Body of pancreas (tissue), 4 donors: ENCODE measurements at regions not wholly inside any gene's neighbourhood (a gene's known extent, or its start where the extent isn't known, plus 50 kb on each side); places are given as distances from the start of the nearest gene placed in this dataset.
A peak's percentile ranks its signal among the peaks of the same experiment; 100 is the strongest.

Source experiments
- ATAC-seq: fragments of 150-250 bp; one replicate; pipeline ENCODE4 v1.9.1; 2016
- DNase-seq, 4 donors: peaks; one replicate each; pipeline ENCODE4 v3.0.0-alpha.2; 2019
- H3K27ac ChIP-seq, 4 donors: fragments of 200-600 bp; sonication (generic); 1 replicate in 3 of 4; 2 replicates in 1 of 4; pipeline versions ENCODE4 v1.5.1 to v1.6.1; 2016 to 2019; ENCODE audit warnings: mild to moderate bottlenecking in 1 of 4, mixed read lengths in 1 of 4, moderate library complexity in 1 of 4
- H3K27me3 ChIP-seq, 2 donors: fragments of 200-600 bp; sonication (generic); one replicate each; pipeline ENCODE4 v1.6.0; 2016; ENCODE audit warnings: mild to moderate bottlenecking in 1 of 2
- H3K36me3 ChIP-seq, 2 donors: fragments of 200-600 bp; sonication (generic); replicated peaks in 1 of 2; 2 replicates each; pipeline ENCODE4 v1.5.1; 2016; ENCODE audit warnings: low read depth in 2 of 2; ENCODE audit not compliant: insufficient read depth in 1 of 2
- H3K4me1 ChIP-seq: fragments of 200-600 bp; sonication (generic); one replicate; pipeline ENCODE4 v1.6.0; 2016
- H3K4me3 ChIP-seq, 2 donors: fragments of 200-600 bp; sonication (generic); 1 replicate in 1 of 2; 2 replicates in 1 of 2; pipeline ENCODE4 v1.5.1; 2016 to 2019
- H3K9me3 ChIP-seq, 3 donors: fragments of 200-600 bp; sonication (generic); 1 replicate in 2 of 3; 2 replicates in 1 of 3; pipeline ENCODE4 v1.5.1; 2016
- CTCF ChIP-seq, 7 experiments: fragments of 450-650 bp in 4 of 7; fragments of 200-600 bp in 3 of 7; sonication (generic) in 3 of 7; IDR thresholded peaks; one replicate each; pipeline ENCODE4 v1.5.1; 2016 to 2019; ENCODE audit warnings: antibody characterized with exemption in 7 of 7
- POLR2A ChIP-seq, 3 donors: fragments of 450-650 bp; IDR thresholded peaks; one replicate each; pipeline ENCODE4 v1.6.1; 2016; ENCODE audit warnings: antibody characterized with exemption in 3 of 3, mild to moderate bottlenecking in 2 of 3
- WGBS, 2 donors: methylation state at CpG; one replicate each; pipeline ENCODE4 v1.1.5; 2017; 5-methylcytosine and 5-hydroxymethylcytosine counted together
- intact Hi-C: fragments of 100-400 bp; cut with DNase I; formaldehyde crosslinking; loops from one replicate; pipeline ENCODE4 v1.15.1; 2023

GRCh38 chr7:17233603-17234002 lies 64.8 kb upstream of the AHR start:
- 78 to 79% methylated on average over 2 of the region's 2 CpGs for WGBS, 2 donors
- Histone ChIP-seq H3K27me3 (no peaks in the 10 kb centered on the region), H3K27ac (no peak overlapping the region), H3K4me1 (no peaks in the 10 kb centered on the region), H3K9me3 (no peaks in the 10 kb centered on the region), H3K36me3 (no peaks in the 10 kb centered on the region), H3K4me3 (no peak overlapping the region)
- no peak for ATAC-seq
- DNase-seq: no peak
- TF ChIP-seq CTCF (IDR thresholded peaks at IDR 0.05) (no peak), POLR2A (IDR thresholded peaks at IDR 0.05) (no peak)
- intact Hi-C loops: no loop called here

- Histone ChIP-seq H3K36me3 (no peaks in the 10 kb centered on the region), H3K27me3 (no peaks in the 10 kb centered on the region), H3K4me3 (no peak overlapping the region), H3K9me3 (no peaks in the 10 kb centered on the region), H3K4me1 (no peaks in the 10 kb centered on the region), H3K27ac (no peak overlapping the region)
- intact Hi-C loops: no loop called here
- WGBS, 2 donors: 64 to 83% methylated on average over 2 of the region's 2 CpGs
- TF ChIP-seq CTCF (IDR thresholded peaks at IDR 0.05) (no peak), POLR2A (IDR thresholded peaks at IDR 0.05) (no peak)
- DNase-seq (no peak), ATAC-seq (no peak)
These were observed 64.4 kb upstream of the AHR start for GRCh38 chr7:17234030-17234397.

GRCh38 chr7:17234398-17235031 lies 63.9 kb upstream of the AHR start:
- intact Hi-C loops: no loop called here
- Histone ChIP-seq H3K4me3 (no peak overlapping the region), H3K27me3 (no peaks in the 10 kb centered on the region), H3K27ac (no peak overlapping the region), H3K36me3 (no peaks in the 10 kb centered on the region), H3K4me1 (no peaks in the 10 kb centered on the region), H3K9me3 (no peaks in the 10 kb centered on the region)
- WGBS, 2 donors: 60 to 66% methylated on average over 10 of the region's 10 CpGs
- ATAC-seq: peak; percentile 63
- peak in 2 of 4 donors; percentile 13 to 56 for DNase-seq
- TF ChIP-seq CTCF (IDR thresholded peaks at IDR 0.05) (no peak), POLR2A (IDR thresholded peaks at IDR 0.05) (no peak)

GRCh38 chr7:17236171-17236570 lies 62.3 kb upstream of the AHR start:
- H3K4me1 ChIP-seq: no peaks in the 10 kb centered on the region
- 72 to 78% methylated on average over 5 of the region's 5 CpGs for WGBS, 2 donors
- no peaks in the 10 kb centered on the region for H3K27me3 ChIP-seq
- ATAC-seq (no peak), DNase-seq (no peak)
- TF ChIP-seq CTCF (IDR thresholded peaks at IDR 0.05) (no peak), POLR2A (IDR thresholded peaks at IDR 0.05) (no peak)
- H3K36me3 ChIP-seq: no peaks in the 10 kb centered on the region
- H3K4me3 ChIP-seq: no peak overlapping the region
- intact Hi-C loops: no loop called here
- no peaks in the 10 kb centered on the region for H3K9me3 ChIP-seq
- H3K27ac ChIP-seq: no peak overlapping the region

- TF ChIP-seq CTCF (IDR thresholded peaks at IDR 0.05) (no peak), POLR2A (IDR thresholded peaks at IDR 0.05) (no peak)
- intact Hi-C loops: no loop called here
- H3K27me3 ChIP-seq: no peaks in the 10 kb centered on the region
- ATAC-seq: no peak
- H3K36me3 ChIP-seq: no peaks in the 10 kb centered on the region
- H3K4me3 ChIP-seq: no peak overlapping the region
- H3K27ac ChIP-seq: no peak overlapping the region
- DNase-seq: no peak
- 81 to 86% methylated on average over 1 of the region's 1 CpG for WGBS, 2 donors
- no peaks in the 10 kb centered on the region for H3K4me1 ChIP-seq
- no peaks in the 10 kb centered on the region for H3K9me3 ChIP-seq
These were observed 61.8 kb upstream of the AHR start for GRCh38 chr7:17236603-17237002.
